GM18520 (cell line): ENCODE measurements at regions not wholly inside any gene's neighbourhood (a gene's known extent, or its start where the extent isn't known, plus 50 kb on each side); places are given as distances from the start of the nearest gene placed in this dataset.

Experiments
- ATAC-seq: cut with Tn5 transposase; IDR thresholded peaks from one replicate; pipeline ENCODE4 v1.9.1; 2021; ENCODE audit not compliant: unreplicated experiment

DNA sequence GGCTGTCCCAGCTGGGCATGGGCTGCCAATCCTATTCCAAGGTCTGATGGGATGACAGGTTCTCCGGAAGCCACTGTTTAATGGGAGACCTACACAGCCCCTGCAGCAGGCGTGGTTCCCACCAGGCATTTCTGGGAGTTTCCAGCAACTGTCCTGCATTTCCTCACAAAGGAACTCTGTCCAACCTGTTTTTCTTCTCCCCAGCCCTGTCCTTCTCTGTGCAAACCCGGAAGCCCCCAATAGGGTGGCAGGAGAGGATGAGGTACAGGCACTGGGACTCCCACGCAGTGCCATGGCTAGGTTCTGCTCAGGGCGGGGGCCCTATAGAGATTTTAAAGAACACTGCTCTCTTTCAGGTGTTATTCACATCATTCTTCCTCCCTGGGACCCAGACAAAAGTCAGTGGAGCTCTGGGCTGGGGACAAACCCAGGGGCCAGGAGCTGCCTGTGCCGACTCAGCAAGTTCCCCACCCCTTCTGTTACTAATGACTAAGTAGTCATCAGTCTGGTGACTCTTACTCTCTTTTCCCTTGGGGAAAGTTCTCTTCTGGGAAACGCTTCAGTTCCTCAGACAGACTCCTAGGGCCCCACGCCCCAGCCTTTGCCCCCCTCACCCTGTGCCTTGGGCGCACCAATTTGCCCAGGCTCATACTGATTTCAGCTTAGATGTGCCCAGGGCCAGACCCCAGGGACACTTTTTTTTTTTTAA is 97.7 kb downstream of the CD47 start:
- ATAC-seq, result no peak

DNA sequence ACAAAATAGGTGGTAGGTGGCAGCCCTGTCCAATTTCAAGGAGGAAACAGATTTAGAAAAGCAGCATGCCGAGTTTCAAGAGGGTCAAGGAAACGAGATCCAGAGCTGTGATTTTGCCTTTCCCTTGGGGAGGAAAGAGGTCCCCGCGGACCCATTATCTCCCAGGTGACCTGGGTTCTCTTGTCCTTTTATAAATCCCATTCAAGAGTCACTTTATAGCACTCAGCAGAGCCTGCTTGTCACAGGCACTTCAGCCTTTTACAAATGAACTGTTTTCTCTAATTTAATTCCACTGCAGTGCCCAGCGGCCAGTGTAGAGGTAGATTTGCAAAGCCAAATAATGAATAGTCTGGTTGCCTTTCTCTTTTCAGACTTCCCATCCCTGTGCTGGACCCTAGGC is 99.9 kb downstream of the CD47 start:
- no peak for ATAC-seq

DNA sequence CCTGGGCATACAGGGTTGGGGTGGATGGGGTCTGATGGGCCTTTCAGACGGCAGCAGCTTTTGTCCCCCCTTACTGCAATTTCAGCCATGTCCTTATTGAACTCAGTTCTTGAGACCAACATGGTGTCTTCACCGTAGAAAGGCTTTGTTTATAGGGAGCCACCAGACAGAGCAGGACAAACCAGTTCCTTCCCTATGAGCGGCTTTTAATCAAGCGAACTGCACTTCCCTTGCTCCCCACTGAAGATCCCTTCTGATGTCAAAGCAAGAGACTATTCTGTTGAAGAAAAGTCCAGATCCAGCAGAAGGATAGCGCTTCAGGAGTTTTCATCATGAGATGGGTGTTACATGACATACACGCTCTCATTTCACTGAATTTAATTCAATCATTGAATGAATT is 100.4 kb downstream of the CD47 start:
- ATAC-seq, result no peak

DNA sequence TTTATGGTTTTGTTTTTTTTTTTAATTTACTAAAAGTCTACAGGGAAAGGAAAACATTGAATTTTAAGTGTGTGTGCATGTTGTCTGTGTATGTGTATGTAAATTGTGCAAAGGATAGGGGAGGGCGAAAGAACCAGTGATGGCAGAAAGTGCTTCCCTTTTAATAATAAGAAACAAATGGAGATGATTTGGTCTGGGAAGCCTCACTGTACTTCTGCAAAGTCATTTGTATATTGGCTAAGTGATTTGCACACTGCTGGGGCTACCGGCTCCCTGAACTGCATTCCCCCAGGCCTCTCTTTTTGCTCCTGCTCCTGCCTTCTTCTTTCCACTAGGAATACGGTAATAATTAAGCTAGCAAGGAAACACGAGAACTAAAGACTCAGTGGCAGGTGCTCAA is 101.2 kb downstream of the CD47 start:
- no peak for ATAC-seq

DNA sequence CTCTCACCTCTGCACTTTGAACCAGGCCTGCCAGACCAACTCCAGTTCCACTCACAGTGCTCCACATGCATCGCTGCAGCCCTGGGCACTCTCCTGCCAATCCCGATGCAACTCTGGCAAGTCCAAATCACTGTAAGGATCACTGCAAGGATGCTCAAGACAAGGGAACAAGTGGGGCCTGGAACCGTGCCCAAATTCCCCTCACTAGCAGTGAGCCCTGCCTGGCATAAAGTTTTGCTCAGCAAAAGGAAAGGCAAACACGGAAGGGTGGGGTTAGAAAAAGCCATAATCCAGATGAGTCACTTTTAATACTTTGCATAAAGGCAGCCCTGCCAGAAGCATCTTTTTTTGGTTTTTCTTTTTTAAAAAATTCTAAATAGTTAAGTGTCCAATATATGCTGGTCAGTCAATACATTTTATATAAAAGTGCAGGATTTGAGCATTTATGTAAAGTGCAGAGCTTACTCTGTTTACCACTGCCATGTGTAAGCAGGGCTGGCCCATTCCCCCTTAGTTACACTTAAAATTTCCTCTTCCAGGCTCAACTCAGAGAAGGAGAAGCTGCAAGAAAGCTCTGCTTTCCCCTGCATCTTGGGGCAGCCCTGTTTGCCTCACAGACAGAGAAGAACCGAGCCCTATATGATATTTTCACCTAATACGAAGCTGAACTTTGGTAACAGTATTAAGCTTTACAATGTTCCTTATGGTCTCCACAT is 102.2 kb downstream of the CD47 start:
- ATAC-seq, result no peak

DNA sequence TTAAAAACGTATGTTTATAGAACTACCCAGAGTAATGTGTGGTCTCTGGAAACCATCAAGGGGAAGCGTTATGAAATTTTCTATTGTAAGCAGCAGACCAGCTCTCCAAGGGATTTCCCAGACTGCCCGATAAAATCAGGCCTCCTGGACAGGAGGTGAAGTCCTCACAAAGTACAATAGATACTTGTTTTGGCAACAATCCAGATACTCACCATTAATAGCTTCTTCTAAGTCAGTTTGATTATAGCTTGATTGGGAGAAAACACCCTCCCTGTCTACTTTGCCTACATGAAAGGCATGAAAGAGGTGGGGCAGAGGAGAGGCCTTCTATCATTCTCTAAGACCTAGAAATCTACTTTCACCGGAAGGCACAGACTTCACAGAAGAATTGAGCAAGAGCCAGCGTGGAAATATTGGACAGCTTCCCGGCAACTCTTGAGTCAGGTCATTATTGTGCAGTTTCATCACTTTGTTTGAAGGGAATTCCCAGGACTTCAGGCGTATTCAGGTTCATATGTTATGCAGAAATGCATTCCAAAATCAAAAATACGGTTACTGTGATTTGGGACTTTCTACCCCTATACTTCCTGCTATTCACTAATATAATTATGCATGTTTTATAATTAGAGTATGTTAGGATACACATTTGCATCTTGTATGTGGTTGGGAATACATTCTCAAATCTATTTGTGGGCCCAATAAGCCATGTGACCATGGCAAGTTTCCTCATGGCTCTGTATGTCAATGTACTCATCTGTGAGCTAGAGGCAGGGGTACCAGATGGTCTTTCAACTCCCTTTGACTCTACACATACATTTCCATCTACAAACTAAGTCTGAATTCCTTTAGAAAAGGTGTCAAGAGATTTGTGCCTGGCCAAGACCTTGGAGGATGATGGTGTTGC is 103.5 kb downstream of the CD47 start:
- no peak for ATAC-seq

DNA sequence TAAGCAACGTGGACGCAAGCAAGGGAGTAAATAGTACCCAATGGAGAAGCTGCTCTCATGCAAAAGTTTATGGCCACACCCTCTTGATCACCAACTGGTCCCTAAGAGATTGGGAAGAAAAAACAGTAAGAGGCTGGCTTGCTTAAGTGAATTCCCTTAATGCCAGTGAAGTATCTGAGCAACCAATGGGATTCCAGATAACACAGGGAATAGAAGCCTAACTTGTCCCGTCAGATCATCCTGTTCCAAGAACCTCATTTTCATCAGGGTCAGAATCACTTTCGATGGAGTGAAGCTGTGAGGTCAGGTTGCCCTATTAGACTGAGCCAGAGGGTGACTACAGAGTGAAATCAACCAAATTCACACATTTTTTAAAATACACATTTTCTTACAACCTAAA is 104.3 kb downstream of the CD47 start:
- ATAC-seq, result no peak

DNA sequence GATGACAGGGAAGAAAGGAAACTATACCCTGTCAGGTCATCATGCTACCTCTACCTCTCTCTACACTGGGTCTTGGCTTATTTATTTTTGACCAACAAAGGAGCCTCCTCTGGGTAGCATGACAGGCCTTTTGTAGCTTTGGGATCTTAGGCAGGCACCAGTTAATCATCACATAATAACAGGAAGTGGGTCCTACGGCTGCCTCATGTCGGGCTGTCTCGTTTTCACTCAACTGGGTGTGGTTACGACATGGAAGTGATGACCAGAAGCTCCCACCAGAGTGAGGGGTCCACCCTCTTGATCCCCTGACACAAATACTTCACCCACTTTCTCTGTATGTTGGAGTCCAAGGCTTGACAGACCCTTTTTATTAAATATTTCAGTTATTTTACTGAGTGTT is 105.3 kb downstream of the CD47 start:
- ATAC-seq, result peak; percentile 89

DNA sequence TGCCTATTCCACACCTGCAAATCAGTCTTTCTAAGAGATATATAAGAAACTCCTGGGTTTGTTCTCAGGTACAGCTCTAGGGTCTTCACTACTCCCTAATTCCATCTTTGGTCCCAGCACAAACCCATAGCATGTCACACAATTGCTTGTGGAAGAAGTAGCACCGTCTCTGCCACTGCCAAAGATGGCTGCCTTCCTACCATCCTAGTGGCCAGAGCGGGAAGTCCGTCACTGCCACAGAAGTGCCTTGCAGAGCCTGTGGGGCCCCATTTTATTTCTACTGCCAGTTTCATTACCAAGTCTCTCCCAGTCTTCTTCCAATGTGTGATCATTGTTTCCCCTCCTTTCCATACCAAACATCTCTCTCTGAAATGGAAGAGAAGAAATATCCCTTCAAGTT is 107.6 kb downstream of the CD47 start:
- ATAC-seq, result no peak

DNA sequence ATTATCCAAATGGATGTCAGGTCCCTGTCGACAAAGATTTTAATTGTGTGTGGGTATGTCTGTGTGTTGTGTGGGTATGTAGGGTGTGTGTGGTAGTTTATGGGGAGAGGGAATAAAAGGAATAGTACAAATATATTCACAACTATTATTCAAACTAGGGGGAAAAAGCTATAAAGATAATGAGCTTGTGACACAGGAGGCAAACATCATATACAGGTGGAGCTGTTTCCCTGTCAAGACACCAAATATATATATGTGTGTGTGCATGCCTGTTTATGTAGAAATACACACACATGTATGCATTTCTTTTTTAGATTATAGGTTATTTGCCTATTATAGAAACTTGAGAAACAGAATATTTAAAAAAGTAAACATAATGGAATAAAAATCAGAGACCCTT is 108.7 kb downstream of the CD47 start:
- ATAC-seq, result no peak

DNA sequence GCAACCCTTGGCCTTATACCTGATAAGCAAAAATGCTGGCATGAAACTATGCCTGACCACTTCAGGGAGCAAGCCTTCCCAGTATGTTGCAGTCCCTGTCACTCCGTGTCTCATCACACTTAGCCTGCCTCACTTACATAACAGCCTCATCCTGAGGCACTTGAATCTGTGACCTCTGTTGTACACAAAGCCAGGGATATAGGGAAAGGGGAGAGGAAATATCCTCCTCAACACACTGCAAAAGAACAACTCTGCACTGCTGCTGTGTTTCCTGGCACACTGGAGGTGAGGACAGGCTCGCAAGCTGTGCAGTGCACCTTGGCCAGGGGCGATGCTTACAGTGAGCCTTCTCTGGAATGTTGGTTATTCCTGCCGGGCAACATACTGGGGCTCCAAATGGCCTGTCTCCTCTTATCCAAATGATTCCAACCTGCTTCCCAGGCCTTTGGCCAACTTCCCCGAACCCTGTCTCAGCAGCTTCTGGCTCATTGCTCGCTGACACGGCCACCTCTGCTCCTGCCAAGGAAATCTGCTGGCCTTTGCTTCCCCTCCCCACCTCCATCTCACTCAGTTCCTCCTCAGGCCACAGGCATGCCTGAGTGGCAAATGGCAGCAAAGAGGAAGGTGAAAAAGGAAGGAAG is 109.2 kb downstream of the CD47 start:
- ATAC-seq, result no peak

DNA sequence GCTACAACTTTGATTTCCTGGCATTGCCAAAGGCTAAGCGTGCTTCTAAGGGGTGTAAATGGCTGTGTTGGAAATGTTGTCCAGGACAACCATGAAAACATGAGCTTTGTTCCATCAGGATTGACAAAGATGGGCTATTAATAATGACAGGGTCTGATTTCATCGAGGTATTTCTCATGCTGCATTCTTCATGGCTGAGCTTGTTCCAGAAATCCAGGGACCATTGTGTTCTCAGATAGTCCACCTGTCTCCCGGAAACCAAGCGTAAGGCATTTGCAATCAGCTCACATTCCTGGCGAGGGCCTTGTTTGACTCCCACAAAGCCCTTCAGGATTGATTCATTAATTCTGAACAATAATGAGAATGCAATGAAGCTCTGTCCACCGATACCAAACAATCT is 111.3 kb downstream of the CD47 start:
- ATAC-seq, result no peak

DNA sequence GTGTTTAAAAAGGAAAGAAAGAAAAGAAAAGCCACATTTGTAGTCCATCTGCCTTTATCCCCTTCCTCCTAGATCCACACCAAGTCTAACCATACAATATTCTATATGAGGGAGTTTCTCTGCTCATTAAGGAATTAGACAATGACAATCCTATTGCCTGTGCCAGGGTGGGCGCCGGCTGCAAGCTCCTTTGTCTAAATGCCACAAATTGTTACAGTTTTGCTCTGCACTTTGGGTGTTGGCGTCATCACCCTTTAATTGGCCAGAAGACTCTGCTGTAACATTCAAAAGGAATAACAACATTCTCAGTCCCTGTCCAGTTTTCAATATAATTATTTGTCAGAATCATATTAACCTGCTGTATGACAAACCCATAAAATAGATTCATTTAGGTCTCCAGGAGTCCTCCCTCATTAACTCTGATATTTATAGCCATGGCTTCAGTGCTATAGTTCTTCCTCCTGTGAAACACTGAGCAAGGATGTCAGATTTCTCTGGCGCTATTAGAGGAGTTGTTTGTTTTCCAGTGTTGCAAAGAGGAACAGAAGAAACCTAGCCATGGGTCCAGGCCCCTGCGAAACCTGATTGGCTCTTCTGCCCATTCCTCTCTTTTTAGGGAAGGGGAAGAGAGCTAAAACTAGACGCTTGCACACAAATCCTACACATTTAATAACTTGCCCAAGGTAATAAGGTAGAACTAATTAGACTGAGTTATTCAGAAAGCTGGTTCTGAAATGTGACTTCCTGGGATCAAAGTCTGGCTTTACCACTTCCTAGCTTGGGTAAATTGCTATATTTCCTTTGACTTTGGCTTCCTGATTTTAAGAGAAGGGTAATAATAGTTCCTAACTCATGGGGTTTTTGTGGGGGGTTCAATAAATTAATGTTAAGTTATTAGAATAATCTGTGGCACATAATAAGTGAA is 112.4 kb downstream of the CD47 start:
- no peak for ATAC-seq

DNA sequence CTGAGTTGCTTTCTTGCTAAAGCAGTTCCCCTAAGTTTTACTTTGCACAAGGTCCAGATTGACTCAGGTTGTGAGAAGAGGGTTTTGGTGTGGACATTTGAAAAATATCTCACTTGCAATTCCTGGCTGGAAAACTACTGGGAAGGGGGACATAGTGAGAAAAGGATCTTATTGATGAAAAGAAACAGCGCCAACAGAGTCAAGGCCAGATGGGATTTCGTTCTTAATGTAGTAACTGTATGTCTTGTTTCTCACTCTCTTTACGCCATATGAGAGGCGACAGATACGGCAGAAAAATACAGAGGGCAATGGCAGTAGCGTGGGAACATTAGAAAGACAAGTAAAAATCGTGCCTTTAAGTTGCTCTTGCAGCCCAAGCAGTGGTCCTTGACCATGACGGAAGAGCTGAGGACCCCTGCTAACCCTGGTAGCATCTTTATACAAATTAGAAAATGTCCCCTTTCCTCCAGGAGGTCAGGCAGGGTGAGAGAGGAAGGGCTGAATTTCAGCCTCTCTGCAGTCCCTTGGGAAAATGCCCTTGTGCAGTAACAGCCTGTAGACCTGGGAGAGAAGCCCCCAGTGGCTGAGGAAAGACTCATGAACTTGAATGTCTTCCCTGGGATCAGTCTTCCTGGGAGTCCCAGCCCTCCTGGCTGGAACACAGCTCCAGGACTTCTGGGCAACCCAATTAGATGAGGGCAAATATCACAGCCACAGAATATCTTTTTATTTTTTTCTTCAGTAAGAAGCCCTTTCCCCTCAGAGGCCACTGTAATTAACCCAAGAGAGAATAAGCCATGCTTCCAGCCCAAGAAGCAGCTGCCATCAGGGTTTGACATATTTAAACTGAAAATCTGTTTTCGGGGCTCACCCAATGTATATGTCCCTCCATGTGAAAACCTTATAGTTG is 113.4 kb downstream of the CD47 start:
- ATAC-seq, result no peak

DNA sequence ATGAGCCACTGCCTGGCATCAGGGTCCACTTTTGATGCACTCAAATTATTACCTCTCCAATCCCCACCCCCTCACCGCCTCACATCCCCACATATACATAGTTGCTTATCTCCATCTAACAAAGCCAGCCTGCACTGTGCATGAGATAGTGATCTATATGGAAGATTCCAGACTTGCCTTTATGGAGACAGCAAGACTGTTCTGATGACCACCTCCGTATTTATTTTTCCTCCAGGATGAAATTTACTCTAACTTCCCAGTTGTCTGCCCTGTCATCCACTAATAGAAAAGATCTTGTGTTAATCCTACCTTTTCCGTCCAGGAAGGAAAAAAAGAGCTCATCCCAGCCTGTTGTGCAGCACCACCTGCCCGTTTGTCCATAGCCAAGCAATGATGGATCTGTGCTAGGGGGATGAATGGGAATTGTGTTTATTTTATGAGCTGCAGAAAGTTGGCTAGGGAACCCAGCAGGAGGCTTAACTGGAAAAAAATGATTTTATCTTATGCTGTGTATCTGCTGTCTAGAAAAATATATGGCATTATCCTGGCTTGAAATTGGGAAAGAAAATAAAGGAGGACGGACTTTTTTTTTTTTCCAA is 114.5 kb downstream of the CD47 start:
- ATAC-seq, result no peak

DNA sequence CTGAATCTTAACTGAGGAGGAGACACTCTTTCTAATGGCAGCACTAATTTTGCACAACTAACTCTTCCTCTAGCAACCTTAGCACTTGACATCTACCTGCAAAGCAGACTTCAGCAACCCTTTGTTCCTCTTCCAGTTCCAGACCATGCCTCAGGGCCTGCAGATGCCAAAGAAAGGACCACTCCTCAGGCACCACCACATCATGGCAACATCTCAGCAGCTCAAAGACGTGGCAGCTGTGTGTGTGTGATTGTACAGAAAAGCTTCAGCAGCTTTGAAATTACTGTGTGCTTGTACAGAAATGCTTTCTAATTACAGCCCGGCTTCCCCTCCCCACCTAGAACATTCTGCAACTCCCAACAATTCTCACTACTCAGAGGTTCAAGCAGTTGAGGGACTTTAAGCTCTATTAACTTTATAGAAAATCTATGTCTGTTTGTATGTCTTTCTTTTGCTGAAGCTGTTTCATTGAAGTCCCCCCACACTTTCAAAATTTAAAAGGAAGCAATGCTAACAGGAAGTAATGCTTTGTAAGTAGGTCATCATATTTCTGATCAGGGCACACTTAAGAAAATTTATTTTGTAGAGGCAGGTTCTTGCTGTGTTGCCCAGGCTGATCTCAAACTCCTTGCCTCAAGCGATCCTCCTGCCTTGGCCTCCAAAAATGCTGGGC is 115.2 kb downstream of the CD47 start:
- no peak for ATAC-seq

DNA sequence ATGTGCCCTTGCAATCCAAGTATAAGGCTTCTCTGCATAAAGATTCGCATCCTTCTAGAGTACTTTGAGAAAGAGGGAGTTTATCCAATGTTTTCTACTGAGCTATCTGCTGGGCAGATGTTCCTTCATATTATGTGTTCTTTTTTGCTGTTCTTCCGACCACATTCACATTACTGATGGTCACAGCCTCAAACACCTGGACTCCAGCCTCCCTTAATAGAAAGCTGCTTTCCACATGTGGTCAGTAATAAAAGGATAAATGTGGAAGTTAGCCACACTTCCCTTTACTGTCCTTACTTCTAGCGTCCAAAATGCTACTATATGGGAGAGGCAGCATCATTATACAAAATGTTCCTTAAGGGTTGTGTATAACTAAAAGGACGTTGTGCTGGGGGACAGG is 116.9 kb downstream of the CD47 start:
- no peak for ATAC-seq

DNA sequence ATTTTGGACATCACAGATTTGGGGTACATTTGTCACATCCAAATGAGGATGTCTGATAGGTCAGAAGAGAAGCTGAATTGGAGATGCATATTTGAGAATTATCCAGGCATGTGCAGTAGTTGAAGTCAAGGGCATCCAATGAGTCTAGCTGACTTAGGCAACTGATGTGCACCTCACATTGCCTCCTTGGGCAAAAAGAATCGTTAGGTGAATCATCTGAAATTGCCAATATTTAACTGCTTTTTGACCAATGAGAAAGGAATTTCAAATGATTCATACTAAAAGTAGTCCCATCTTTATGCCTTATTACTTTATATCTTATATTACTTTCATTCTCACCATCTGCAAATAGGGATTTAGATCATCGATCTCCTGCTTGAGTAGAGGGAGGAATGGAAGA is 117.7 kb downstream of the CD47 start:
- ATAC-seq, result no peak
